ENCODE measurements at regions not wholly inside any gene's neighbourhood (a gene's known extent, or its start where the extent isn't known, plus 50 kb on each side); places are given as distances from the start of the nearest gene placed in this dataset.

- H3K27ac Mint-ChIP-seq = no peak overlapping the region
- CTCF ChIA-PET = no interaction called here
- no peaks in the 10 kb centered on the region for H3K4me1 Mint-ChIP-seq (ENCODE audit: low read depth)
These were observed 195.0 kb upstream of the NECTIN1 start for GRCh38 chr11:119924017-119924416.

GRCh38 chr11:119921571-119921970, 192.6 kb upstream of the NECTIN1 start:
- no peak overlapping the region for H3K4me3 ChIP-seq (ENCODE audit: low read length)
- Mint-ChIP-seq H3K36me3 (ENCODE audit: low read depth) (no peaks in the 10 kb centered on the region), H3K9me3 (peaks cover 2% of the 10 kb centered on the region), H3K27ac (no peak overlapping the region), H3K4me3 (no peak overlapping the region), H3K27me3 (peaks cover 24% of the 10 kb centered on the region), H3K4me1 (ENCODE audit: low read depth) (no peaks in the 10 kb centered on the region)
- no peaks in the 10 kb centered on the region for H3K9me3 ChIP-seq (ENCODE audit: control insufficient read depth in 1 of 2, insufficient read depth in 1 of 2, low read length in 2 of 2)
- no peak for TF ChIP-seq CTCF (IDR thresholded peaks at IDR 0.05)
- DNase-seq = no peak
- no peaks in the 10 kb centered on the region for H3K4me1 ChIP-seq (ENCODE audit: insufficient read depth, low read length)
- no peak for ATAC-seq (ENCODE audit: poor library complexity)
- peaks cover 0 to 8% of the 10 kb centered on the region in 2 experiments for H3K27me3 ChIP-seq (ENCODE audit: control insufficient read depth in 1 of 2, insufficient read depth in 2 of 2, low read length in 2 of 2)
- no peak overlapping the region for H3K27ac ChIP-seq (ENCODE audit: low read depth in 1 of 2, low read length in 2 of 2)
- ChIA-PET POLR2A (no interaction called here), CTCF (no interaction called here)
- H3K36me3 ChIP-seq (ENCODE audit: insufficient read depth, low read length) = no peaks in the 10 kb centered on the region
- intact Hi-C loops (cut with DNase I, micrococcal nuclease) = no loop called here

More at GRCh38 chr11:119924017-119924416, 195.0 kb upstream of the NECTIN1 start:
- no peaks in the 10 kb centered on the region for H3K9me3 ChIP-seq (ENCODE audit: control insufficient read depth in 1 of 2, insufficient read depth in 1 of 2, low read length in 2 of 2)
- H3K36me3 ChIP-seq (ENCODE audit: insufficient read depth, low read length) = no peaks in the 10 kb centered on the region
- DNase-seq (no peak), ATAC-seq (ENCODE audit: poor library complexity) (no peak)
- no peak overlapping the region for H3K4me3 ChIP-seq (ENCODE audit: low read length)
- no peaks in the 10 kb centered on the region for H3K27me3 ChIP-seq (ENCODE audit: control insufficient read depth in 1 of 2, insufficient read depth in 2 of 2, low read length in 2 of 2)
- Mint-ChIP-seq H3K36me3 (ENCODE audit: low read depth) (no peaks in the 10 kb centered on the region), H3K9me3 (no peaks in the 10 kb centered on the region), H3K27me3 (peaks cover 24% of the 10 kb centered on the region), H3K4me3 (no peak overlapping the region)
- no peak for TF ChIP-seq CTCF (IDR thresholded peaks at IDR 0.05)
- intact Hi-C loops (cut with DNase I, micrococcal nuclease) = no loop called here
- no peaks in the 10 kb centered on the region for H3K4me1 ChIP-seq (ENCODE audit: insufficient read depth, low read length)
- H3K27ac ChIP-seq (ENCODE audit: low read depth in 1 of 2, low read length in 2 of 2) = no peak overlapping the region
- POLR2A ChIA-PET = no interaction called here

- Mint-ChIP-seq H3K27me3 (peaks cover 24% of the 10 kb centered on the region), H3K27ac (no peak overlapping the region), H3K36me3 (ENCODE audit: low read depth) (no peaks in the 10 kb centered on the region), H3K9me3 (peaks cover 2% of the 10 kb centered on the region), H3K4me1 (ENCODE audit: low read depth) (no peaks in the 10 kb centered on the region), H3K4me3 (no peak overlapping the region)
- Histone ChIP-seq H3K27ac (ENCODE audit: low read depth in 1 of 2, low read length in 2 of 2) (no peak overlapping the region), H3K4me3 (ENCODE audit: low read length) (no peak overlapping the region), H3K9me3 (ENCODE audit: control insufficient read depth in 1 of 2, insufficient read depth in 1 of 2, low read length in 2 of 2) (no peaks in the 10 kb centered on the region), H3K36me3 (ENCODE audit: insufficient read depth, low read length) (no peaks in the 10 kb centered on the region), H3K27me3 (ENCODE audit: control insufficient read depth in 1 of 2, insufficient read depth in 2 of 2, low read length in 2 of 2) (peaks cover 0 to 8% of the 10 kb centered on the region in 2 experiments), H3K4me1 (ENCODE audit: insufficient read depth, low read length) (no peaks in the 10 kb centered on the region)
- no peak for TF ChIP-seq CTCF (IDR thresholded peaks at IDR 0.05)
- ChIA-PET CTCF (no interaction called here), POLR2A (no interaction called here)
- intact Hi-C loops (cut with DNase I, micrococcal nuclease) = no loop called here
- no peak for DNase-seq
- ATAC-seq (ENCODE audit: poor library complexity) = no peak
These were observed 191.8 kb upstream of the NECTIN1 start for GRCh38 chr11:119920666-119921387.
